ENCODE measurements at regions not wholly inside any gene's neighbourhood (a gene's known extent, or its start where the extent isn't known, plus 50 kb on each side); places are given as distances from the start of the nearest gene placed in this dataset.

- TF ChIP-seq MAFK (IDR thresholded peaks at IDR 0.05; ENCODE audit: low read depth, low read length) (no peak), RAD21 (IDR thresholded peaks at IDR 0.05; ENCODE audit: low read length) (no peak), NFE2L2 (IDR thresholded peaks at IDR 0.05; ENCODE audit: low read depth, low read length) (no peak)
- TF ChIP-seq, protein P1, sequence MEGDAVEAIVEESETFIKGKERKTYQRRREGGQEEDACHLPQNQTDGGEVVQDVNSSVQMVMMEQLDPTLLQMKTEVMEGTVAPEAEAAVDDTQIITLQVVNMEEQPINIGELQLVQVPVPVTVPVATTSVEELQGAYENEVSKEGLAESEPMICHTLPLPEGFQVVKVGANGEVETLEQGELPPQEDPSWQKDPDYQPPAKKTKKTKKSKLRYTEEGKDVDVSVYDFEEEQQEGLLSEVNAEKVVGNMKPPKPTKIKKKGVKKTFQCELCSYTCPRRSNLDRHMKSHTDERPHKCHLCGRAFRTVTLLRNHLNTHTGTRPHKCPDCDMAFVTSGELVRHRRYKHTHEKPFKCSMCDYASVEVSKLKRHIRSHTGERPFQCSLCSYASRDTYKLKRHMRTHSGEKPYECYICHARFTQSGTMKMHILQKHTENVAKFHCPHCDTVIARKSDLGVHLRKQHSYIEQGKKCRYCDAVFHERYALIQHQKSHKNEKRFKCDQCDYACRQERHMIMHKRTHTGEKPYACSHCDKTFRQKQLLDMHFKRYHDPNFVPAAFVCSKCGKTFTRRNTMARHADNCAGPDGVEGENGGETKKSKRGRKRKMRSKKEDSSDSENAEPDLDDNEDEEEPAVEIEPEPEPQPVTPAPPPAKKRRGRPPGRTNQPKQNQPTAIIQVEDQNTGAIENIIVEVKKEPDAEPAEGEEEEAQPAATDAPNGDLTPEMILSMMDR (conservative IDR thresholded peaks at IDR 0.05; ENCODE audit: low read depth, low read length), result no peak
- TF ChIP-seq, protein P2, sequence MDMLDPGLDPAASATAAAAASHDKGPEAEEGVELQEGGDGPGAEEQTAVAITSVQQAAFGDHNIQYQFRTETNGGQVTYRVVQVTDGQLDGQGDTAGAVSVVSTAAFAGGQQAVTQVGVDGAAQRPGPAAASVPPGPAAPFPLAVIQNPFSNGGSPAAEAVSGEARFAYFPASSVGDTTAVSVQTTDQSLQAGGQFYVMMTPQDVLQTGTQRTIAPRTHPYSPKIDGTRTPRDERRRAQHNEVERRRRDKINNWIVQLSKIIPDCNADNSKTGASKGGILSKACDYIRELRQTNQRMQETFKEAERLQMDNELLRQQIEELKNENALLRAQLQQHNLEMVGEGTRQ (IDR thresholded peaks at IDR 0.05; ENCODE audit: low read depth, low read length), result no peak
These were observed 186.1 kb upstream of the SLC38A2 start for GRCh38 chr12:46558677-46559076.

Data from IMR-90 (cell line).